H9 (cell line): ENCODE measurements at regions not wholly inside any gene's neighbourhood (a gene's known extent, or its start where the extent isn't known, plus 50 kb on each side); places are given as distances from the start of the nearest gene placed in this dataset.

Source experiments
- DNase-seq: peaks from one replicate; pipeline ENCODE4 v3.0.0-alpha.2; 2017
- H2AFZ ChIP-seq: one replicate; pipeline ENCODE4 v1.6.1; 2013; ENCODE audit warnings: mild to moderate bottlenecking, low read length, control low read depth, moderate library complexity
- H2AK5ac ChIP-seq: 2 replicates; pipeline ENCODE4 v1.6.1; 2013; ENCODE audit warnings: low read length, control low read depth, mixed read lengths; ENCODE audit not compliant: insufficient read length
- H2BK120ac ChIP-seq: one replicate; pipeline ENCODE4 v1.6.1; 2013; ENCODE audit warnings: low read depth, mild to moderate bottlenecking, low read length, control low read depth, inconsistent platforms; ENCODE audit not compliant: poor library complexity, severe bottlenecking
- H2BK12ac ChIP-seq: 2 replicates; pipeline ENCODE4 v1.6.1; 2013; ENCODE audit warnings: low read length, control low read depth, mixed read lengths, low read depth; ENCODE audit not compliant: insufficient read length
- H2BK15ac ChIP-seq: 2 replicates; pipeline ENCODE4 v1.6.1; 2013; ENCODE audit warnings: low read depth, low read length, control low read depth
- H2BK20ac ChIP-seq: one replicate; pipeline ENCODE4 v1.6.1; 2013; ENCODE audit warnings: low read depth, mild to moderate bottlenecking, low read length, control low read depth, inconsistent platforms; ENCODE audit not compliant: poor library complexity, severe bottlenecking
- H2BK5ac ChIP-seq: 2 replicates; pipeline ENCODE4 v1.6.1; 2013; ENCODE audit warnings: low read length, control low read depth, mixed read lengths; ENCODE audit not compliant: insufficient read length
- H3K14ac ChIP-seq: 2 replicates; pipeline ENCODE4 v1.6.1; 2013; ENCODE audit warnings: low read length, control low read depth; ENCODE audit not compliant: insufficient read depth
- H3K18ac ChIP-seq: 2 replicates; pipeline ENCODE4 v1.6.1; 2013; ENCODE audit warnings: low read depth, mild to moderate bottlenecking, mixed read lengths, low read length, control low read depth; ENCODE audit not compliant: insufficient read length
- H3K23ac ChIP-seq: 2 replicates; pipeline ENCODE4 v1.6.1; 2013; ENCODE audit warnings: low read length, control low read depth, mixed read lengths, low read depth; ENCODE audit not compliant: insufficient read length
- H3K23me2 ChIP-seq: 2 replicates; pipeline ENCODE4 v1.6.1; 2013; ENCODE audit warnings: low read depth, mild to moderate bottlenecking, mixed read lengths, low read length, control low read depth; ENCODE audit not compliant: insufficient read length, poor library complexity, severe bottlenecking
- H3K27ac ChIP-seq: 2 replicates; pipeline ENCODE4 v1.5.1; 2013; ENCODE audit warnings: low read length, control low read depth, mixed read lengths, low read depth; ENCODE audit not compliant: insufficient read length
- H3K27me3 ChIP-seq: 2 replicates; pipeline ENCODE4 v1.6.1; 2013; ENCODE audit warnings: low read length, control low read depth, inconsistent platforms; ENCODE audit not compliant: insufficient read depth
- H3K4ac ChIP-seq: 2 replicates; pipeline ENCODE4 v1.6.1; 2013; ENCODE audit warnings: low read depth, mild to moderate bottlenecking, control low read depth, inconsistent platforms, low read length, moderate library complexity
- H3K4me1 ChIP-seq: 2 replicates; pipeline ENCODE4 v1.6.1; 2013; ENCODE audit warnings: low read length, control low read depth, inconsistent platforms; ENCODE audit not compliant: insufficient read depth
- H3K4me2 ChIP-seq: 2 replicates; pipeline ENCODE4 v1.6.1; 2013; ENCODE audit warnings: low read length, control low read depth, mixed read lengths; ENCODE audit not compliant: insufficient read length, insufficient read depth
- H3K56ac ChIP-seq: 2 replicates; pipeline ENCODE4 v1.6.1; 2013; ENCODE audit warnings: low read depth, mild to moderate bottlenecking, mixed read lengths, low read length, control low read depth; ENCODE audit not compliant: insufficient read length
- H3K79me1 ChIP-seq: 2 replicates; pipeline ENCODE4 v1.6.1; 2013; ENCODE audit warnings: low read depth, mild to moderate bottlenecking, moderate library complexity, low read length, control low read depth, inconsistent platforms; ENCODE audit not compliant: insufficient read depth, poor library complexity, severe bottlenecking
- H3K79me2 ChIP-seq: 2 replicates; pipeline ENCODE4 v1.6.1; 2013; ENCODE audit warnings: low read length, control low read depth, inconsistent platforms; ENCODE audit not compliant: insufficient read depth
- H3K9ac ChIP-seq: 2 replicates; pipeline ENCODE4 v1.6.1; 2013; ENCODE audit warnings: low read length, control low read depth, mixed read lengths; ENCODE audit not compliant: insufficient read length; ENCODE audit errors: extremely low read depth
- H3K9me3 ChIP-seq: one replicate; pipeline ENCODE4 v1.6.1; 2013; ENCODE audit warnings: low read depth, low read length, inconsistent platforms; ENCODE audit not compliant: control insufficient read depth
- H3T11ph ChIP-seq: one replicate; pipeline ENCODE4 v1.6.1; 2013; ENCODE audit warnings: mild to moderate bottlenecking, low read length, control low read depth, inconsistent platforms
- H4K20me1 ChIP-seq: one replicate; pipeline ENCODE4 v1.6.1; 2013; ENCODE audit not compliant: control insufficient read depth, insufficient read length, insufficient read depth
- H4K5ac ChIP-seq: 2 replicates; pipeline ENCODE4 v1.6.1; 2013; ENCODE audit warnings: low read depth, mild to moderate bottlenecking, mixed read lengths, low read length, control low read depth; ENCODE audit not compliant: insufficient read length
- H4K8ac ChIP-seq: replicated peaks from 2 replicates; pipeline ENCODE4 v1.6.1; 2013; ENCODE audit warnings: low read length, control low read depth, mixed read lengths, low read depth; ENCODE audit not compliant: insufficient read length
- H4K91ac ChIP-seq: 2 replicates; pipeline ENCODE4 v1.6.1; 2013; ENCODE audit warnings: low read depth, mild to moderate bottlenecking, moderate library complexity, mixed read lengths, low read length, control low read depth; ENCODE audit not compliant: insufficient read length
- H3K27ac Mint-ChIP-seq, 3 experiments: 2 replicates in 2 of 3; 3 replicates in 1 of 3; pipeline ENCODE4 v1.8.0; 2020 to 2021; ENCODE audit warnings: mixed read lengths in 3 of 3, mild to moderate bottlenecking in 1 of 3, moderate library complexity in 1 of 3
- H3K27me3 Mint-ChIP-seq: 2 replicates; pipeline ENCODE4 v1.8.0; 2021; ENCODE audit warnings: low read depth, mild to moderate bottlenecking, moderate library complexity, mixed read lengths
- H3K36me3 Mint-ChIP-seq, 3 experiments: 2 replicates in 2 of 3; 3 replicates in 1 of 3; pipeline ENCODE4 v1.8.0; 2020 to 2021; ENCODE audit warnings: low read depth in 3 of 3, mixed read lengths in 3 of 3; ENCODE audit not compliant: insufficient read depth in 1 of 3
- H3K4me1 Mint-ChIP-seq, 2 experiments: 2 replicates each; pipeline ENCODE4 v1.8.0; 2020; ENCODE audit warnings: mixed read lengths in 2 of 2
- H3K4me3 Mint-ChIP-seq, 2 experiments: 2 replicates in 1 of 2; 3 replicates in 1 of 2; pipeline ENCODE4 v1.8.0; 2020 to 2021; ENCODE audit warnings: mild to moderate bottlenecking in 2 of 2, mixed read lengths in 2 of 2, moderate library complexity in 1 of 2
- H3K9me3 Mint-ChIP-seq, 2 experiments: 2 replicates in 1 of 2; 3 replicates in 1 of 2; pipeline ENCODE4 v1.8.0; 2020; ENCODE audit warnings: mild to moderate bottlenecking in 2 of 2, mixed read lengths in 2 of 2, moderate library complexity in 1 of 2
- WGBS: extraction: QIAGEN DNeasy Blood & Tissue Kit; methylation state at CpG from one replicate; pipeline ENCODE4 v1.1.7; 2013; ENCODE audit warnings: missing lambda C conversion rate, low lambda C conversion rate, mixed read lengths; ENCODE audit not compliant: insufficient read length; ENCODE audit errors: extremely low coverage; 5-methylcytosine and 5-hydroxymethylcytosine counted together
- TF ChIP-seq, protein P1 (sequence below): fragments of 200-600 bp; sonication (generic); conservative IDR thresholded peaks from 3 replicates; pipeline ENCODE4 v1.8.0; 2021; ENCODE audit warnings: antibody characterized with exemption, mild to moderate bottlenecking

DNA sequence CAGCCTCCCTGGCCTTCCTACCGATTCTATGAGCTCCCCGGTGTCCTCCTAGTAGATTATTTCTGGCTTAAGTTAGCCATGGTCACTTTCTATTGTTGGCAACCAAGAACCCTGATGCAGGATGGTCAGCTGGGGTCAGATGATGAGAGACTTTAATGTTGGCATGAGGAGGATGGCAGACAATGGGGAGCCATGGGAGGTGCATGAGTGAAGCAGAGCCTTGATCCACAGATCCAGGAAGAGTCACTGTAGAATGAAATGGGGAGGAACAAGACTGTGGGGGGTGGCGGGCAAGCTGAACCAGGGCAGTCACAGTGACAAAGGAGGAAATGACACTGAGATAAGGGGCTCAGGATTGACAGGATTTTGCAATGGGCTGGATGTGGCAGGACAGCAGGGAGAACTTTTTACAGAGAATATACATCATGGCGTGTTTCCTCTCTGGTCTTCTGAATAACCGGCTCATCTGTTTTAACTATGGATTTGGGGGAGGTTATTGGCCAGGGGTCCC is 60.9 kb downstream of the RPLP1 start:
- Histone ChIP-seq H4K20me1 (no peaks in the 10 kb centered on the region), H3K18ac (no peak overlapping the region), H2BK5ac (no peak overlapping the region), H4K8ac (no peak overlapping the region), H2BK15ac (no peak overlapping the region), H2AK5ac (no peak overlapping the region), H2BK12ac (no peak overlapping the region), H3K23me2 (no peaks in the 10 kb centered on the region), H3K4ac (no peak overlapping the region), H3K27ac (no peak overlapping the region), H3K4me2 (no peak overlapping the region), H3K56ac (no peak overlapping the region), H3K23ac (no peak overlapping the region), H4K5ac (no peak overlapping the region), H2BK20ac (no peak overlapping the region), H3K79me2 (no peaks in the 10 kb centered on the region), H3T11ph (no peak overlapping the region), H3K4me1 (no peaks in the 10 kb centered on the region), H2AFZ (no peak overlapping the region), H3K79me1 (no peaks in the 10 kb centered on the region), H4K91ac (no peak overlapping the region), H3K9ac (no peak overlapping the region), H3K14ac (no peak overlapping the region), H3K27me3 (no peaks in the 10 kb centered on the region), H2BK120ac (no peak overlapping the region), H3K9me3 (no peaks in the 10 kb centered on the region)
- Mint-ChIP-seq H3K27me3 (no peaks in the 10 kb centered on the region), H3K9me3 (peaks cover 4 to 5% of the 10 kb centered on the region in 2 experiments; a peak in 3 of 5 replicates), H3K4me1 (no peaks in the 10 kb centered on the region), H3K36me3 (peaks cover 0 to 6% (median 0%) of the 10 kb centered on the region in 3 experiments; a peak in 3 of 7 replicates), H3K4me3 (no peak overlapping the region), H3K27ac (no peak overlapping the region)
- WGBS, result no CpG with 5 or more reads among the region's 5 CpGs
- TF ChIP-seq, protein P1, sequence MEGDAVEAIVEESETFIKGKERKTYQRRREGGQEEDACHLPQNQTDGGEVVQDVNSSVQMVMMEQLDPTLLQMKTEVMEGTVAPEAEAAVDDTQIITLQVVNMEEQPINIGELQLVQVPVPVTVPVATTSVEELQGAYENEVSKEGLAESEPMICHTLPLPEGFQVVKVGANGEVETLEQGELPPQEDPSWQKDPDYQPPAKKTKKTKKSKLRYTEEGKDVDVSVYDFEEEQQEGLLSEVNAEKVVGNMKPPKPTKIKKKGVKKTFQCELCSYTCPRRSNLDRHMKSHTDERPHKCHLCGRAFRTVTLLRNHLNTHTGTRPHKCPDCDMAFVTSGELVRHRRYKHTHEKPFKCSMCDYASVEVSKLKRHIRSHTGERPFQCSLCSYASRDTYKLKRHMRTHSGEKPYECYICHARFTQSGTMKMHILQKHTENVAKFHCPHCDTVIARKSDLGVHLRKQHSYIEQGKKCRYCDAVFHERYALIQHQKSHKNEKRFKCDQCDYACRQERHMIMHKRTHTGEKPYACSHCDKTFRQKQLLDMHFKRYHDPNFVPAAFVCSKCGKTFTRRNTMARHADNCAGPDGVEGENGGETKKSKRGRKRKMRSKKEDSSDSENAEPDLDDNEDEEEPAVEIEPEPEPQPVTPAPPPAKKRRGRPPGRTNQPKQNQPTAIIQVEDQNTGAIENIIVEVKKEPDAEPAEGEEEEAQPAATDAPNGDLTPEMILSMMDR, result no peak
- DNase-seq, result no peak
